Motor neuron (in vitro differentiated cells): ENCODE measurements at regions not wholly inside any gene's neighbourhood (a gene's known extent, or its start where the extent isn't known, plus 50 kb on each side); places are given as distances from the start of the nearest gene placed in this dataset.
A peak's percentile ranks its signal among the peaks of the same experiment; 100 is the strongest.
"Not testable (repeated sequence)": the region's sequence is repeated elsewhere in the genome, so short reads cannot be mapped to it uniquely, and the experiment has no call there.

Experiments used
- ATAC-seq, 8 experiments: fragments of 200-7000 bp; cut with Tn5 transposase; replicated peaks in 6 of 8; 2 replicates each; pipeline ENCODE4 v1.8.0; 2021; ENCODE audit warnings: mild to moderate bottlenecking in 8 of 8, moderate library complexity in 8 of 8
- H3K27ac ChIP-seq, 2 donors: fragments of 250-450 bp; sonication (Bioruptor Pico); 2 replicates each; pipeline ENCODE4 v1.9.0; 2021; ENCODE audit warnings: antibody characterized with exemption in 2 of 2, mild to moderate bottlenecking in 2 of 2, moderate library complexity in 1 of 2
- H3K4me1 ChIP-seq, 2 donors: fragments of 250-450 bp; sonication (Bioruptor Pico); replicated peaks in 1 of 2; 2 replicates each; pipeline ENCODE4 v1.6.1; 2021; ENCODE audit warnings: antibody characterized with exemption in 2 of 2, mild to moderate bottlenecking in 2 of 2, moderate library complexity in 1 of 2
- H3K4me3 ChIP-seq, 5 donors: fragments of 250-450 bp; sonication (Bioruptor Pico); 2 replicates each; pipeline ENCODE4 v1.9.0; 2021; ENCODE audit warnings: antibody characterized with exemption in 5 of 5, mild to moderate bottlenecking in 5 of 5, moderate library complexity in 4 of 5
- WGBS, 10 experiments: fragments of 450-650 bp; shearing (Covaris generic); methylation state at CpG; one replicate each; pipeline ENCODE4 v1.0.0; 2022; 5-methylcytosine and 5-hydroxymethylcytosine counted together
- in situ Hi-C, 9 experiments: fragments of 400-800 bp; cut with MboI; loops; one replicate each; pipeline ENCODE4 v1.15.0; 2021; ENCODE audit warnings: low sequenced_read_pairs in 9 of 9, low pct_unique_long_range_greater_than_20kb in 2 of 9; ENCODE audit not compliant: unreplicated experiment in 9 of 9

GRCh38 chr4:83734576-83734975 is 198.7 kb downstream of the GPAT3 start:
- H3K4me3 ChIP-seq = no peak overlapping the region
- no peak for ATAC-seq
- in situ Hi-C loops = no loop called here
- peaks cover 2 to 3% of the 10 kb centered on the region in 2 donors for H3K4me1 ChIP-seq
- 75 to 100% (median 89%) methylated on average over 1 to 3 of the region's 3 CpGs for WGBS, 10 experiments
- no peak overlapping the region for H3K27ac ChIP-seq

GRCh38 chr4:83732114-83732635 is 196.3 kb downstream of the GPAT3 start:
- H3K4me1 ChIP-seq = peaks cover 2 to 3% of the 10 kb centered on the region in 2 donors
- 0 to 86% (median 20%) methylated on average over 2 to 3 of the region's 3 CpGs; no CpG with 5 or more reads in 1 of the 10 experiments for WGBS, 10 experiments
- no peak overlapping the region for H3K4me3 ChIP-seq
- ATAC-seq = peak in 4 of 8 experiments; percentile 39 to 74 (median 60)
- no peak overlapping the region for H3K27ac ChIP-seq
- in situ Hi-C loops = no loop called here

GRCh38 chr4:83731609-83732008 is 195.7 kb downstream of the GPAT3 start:
- no peak overlapping the region for H3K27ac ChIP-seq
- H3K4me3 ChIP-seq = no peak overlapping the region
- ATAC-seq = peak in 2 of 8 experiments; percentile 72 to 94
- 44 to 100% (median 100%) methylated on average over 1 to 3 of the region's 3 CpGs; no CpG with 5 or more reads in 3 of the 10 experiments for WGBS, 10 experiments
- H3K4me1 ChIP-seq = peaks cover 2 to 3% of the 10 kb centered on the region in 2 donors
- in situ Hi-C loops = no loop called here

GRCh38 chr4:83730958-83731357 is 195.1 kb downstream of the GPAT3 start:
- H3K27ac ChIP-seq, in situ Hi-C loops, ATAC-seq, H3K4me1 ChIP-seq, H3K4me3 ChIP-seq: not testable (repeated sequence)
- WGBS, 10 experiments = 70 to 100% (median 92%) methylated on average over 2 to 3 of the region's 3 CpGs; no CpG with 5 or more reads in 1 of the 10 experiments

- no peak for ATAC-seq
- Histone ChIP-seq H3K27ac (no peak overlapping the region), H3K4me1 (peaks cover 17 to 29% of the 10 kb centered on the region in 2 donors), H3K4me3 (no peak overlapping the region)
- in situ Hi-C loops = no loop called here
Observed at GRCh38 chr4:83728191-83728590, 192.3 kb downstream of the GPAT3 start.

- H3K4me1 ChIP-seq = peaks cover 15 to 26% of the 10 kb centered on the region in 2 donors
- no peak overlapping the region for H3K4me3 ChIP-seq
- in situ Hi-C loops = no loop called here
- ATAC-seq = no peak
- 100% methylated on average over 1 to 3 of the region's 6 CpGs; no CpG with 5 or more reads in 3 of the 10 experiments for WGBS, 10 experiments
- H3K27ac ChIP-seq = peak overlapping the region; percentile 43 to 84
Observed at GRCh38 chr4:83725336-83726085, 189.6 kb downstream of the GPAT3 start.

GRCh38 chr4:83724485-83725335 is 188.8 kb downstream of the GPAT3 start:
- Histone ChIP-seq H3K4me3 (peak overlapping the region in 1 of 5 donors; percentile 8), H3K4me1 (peaks cover 15 to 26% of the 10 kb centered on the region in 2 donors), H3K27ac (peak overlapping the region; percentile 43 to 84)
- WGBS, 10 experiments = 2 to 61% (median 24%) methylated on average over 1 to 13 of the region's 14 CpGs
- in situ Hi-C loops = no loop called here
- ATAC-seq = peak; percentile 75 to 93 (median 90)

- no peak overlapping the region for H3K4me3 ChIP-seq
- in situ Hi-C loops = no loop called here
- peaks cover 15 to 26% of the 10 kb centered on the region in 2 donors for H3K4me1 ChIP-seq
- WGBS, 10 experiments = 48 to 100% (median 88%) methylated on average over 2 to 6 of the region's 6 CpGs
- H3K27ac ChIP-seq = no peak overlapping the region
- peak in 2 of 8 experiments; percentile 12 to 29 for ATAC-seq
Observed at GRCh38 chr4:83723609-83724008, 187.7 kb downstream of the GPAT3 start.

- H3K27ac ChIP-seq = no peak overlapping the region
- 33 to 90% (median 82%) methylated on average over 2 to 5 of the region's 5 CpGs; no CpG with 5 or more reads in 2 of the 10 experiments for WGBS, 10 experiments
- H3K4me3 ChIP-seq = no peak overlapping the region
- H3K4me1 ChIP-seq = peaks cover 15 to 26% of the 10 kb centered on the region in 2 donors
- in situ Hi-C loops = no loop called here
- no peak for ATAC-seq
Observed at GRCh38 chr4:83722730-83723269, 186.9 kb downstream of the GPAT3 start.

- Histone ChIP-seq H3K4me1 (peaks cover 0 to 17% of the 10 kb centered on the region in 2 donors), H3K27ac (no peak overlapping the region), H3K4me3 (no peak overlapping the region)
- in situ Hi-C loops = no loop called here
- peak in 1 of 8 experiments; percentile 33 for ATAC-seq
Observed at GRCh38 chr4:83716874-83717273, 181.0 kb downstream of the GPAT3 start.

- Histone ChIP-seq H3K27ac (no peak overlapping the region), H3K4me3 (no peak overlapping the region), H3K4me1 (peaks cover 0 to 26% of the 10 kb centered on the region in 2 donors)
- in situ Hi-C loops = no loop called here
- ATAC-seq = peak in 6 of 8 experiments; percentile 26 to 84 (median 66)
Observed at GRCh38 chr4:83712890-83713289, 177.0 kb downstream of the GPAT3 start.

- in situ Hi-C loops = no loop called here
- no peak for ATAC-seq
- Histone ChIP-seq H3K4me3 (no peak overlapping the region), H3K27ac (no peak overlapping the region), H3K4me1 (peaks cover 0 to 28% of the 10 kb centered on the region in 2 donors)
- 38 to 100% (median 89%) methylated on average over 1 to 6 of the region's 7 CpGs; no CpG with 5 or more reads in 1 of the 10 experiments for WGBS, 10 experiments
Observed at GRCh38 chr4:83709627-83710026, 173.7 kb downstream of the GPAT3 start.
